ENCODE measurements at regions not wholly inside any gene's neighbourhood (a gene's known extent, or its start where the extent isn't known, plus 50 kb on each side); places are given as distances from the start of the nearest gene placed in this dataset.

DNA sequence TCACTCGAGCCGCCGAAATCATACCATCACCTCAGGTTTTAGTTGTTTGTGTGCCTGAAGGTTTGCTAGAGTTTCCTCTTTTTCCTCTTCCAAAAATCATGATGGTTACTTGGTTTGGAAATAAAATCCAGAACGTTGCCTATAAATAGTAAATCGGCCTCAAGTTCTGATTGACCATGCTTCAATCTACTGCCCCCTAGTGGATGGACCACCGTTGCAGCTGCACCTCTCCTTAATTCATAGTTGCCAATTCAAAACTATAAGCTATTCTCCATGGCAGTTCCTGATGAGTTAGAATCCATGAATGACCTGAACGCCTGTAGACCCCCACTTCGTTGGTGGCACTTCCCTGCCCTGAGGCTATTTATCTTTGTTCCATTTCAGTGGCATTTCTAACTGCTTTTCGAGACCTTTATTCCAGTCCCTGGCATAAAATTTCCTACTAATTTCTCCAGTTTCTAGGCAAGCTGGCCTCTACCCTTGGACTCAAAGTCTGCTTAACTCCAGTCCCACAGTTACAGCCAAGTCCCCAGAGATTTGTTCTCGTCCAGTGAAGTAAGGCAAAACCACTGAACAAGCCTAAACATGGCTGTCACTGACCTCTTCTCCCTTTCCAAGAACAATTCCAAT is 422.6 kb downstream of the EFNA5 start:
- Histone ChIP-seq H3K9me3 (ENCODE audit: control insufficient read depth in 2 of 2, low read length in 2 of 2) (no peaks in the 10 kb centered on the region), H3K27me3 (ENCODE audit: control insufficient read depth in 2 of 2, insufficient read depth in 2 of 2, low read length in 2 of 2) (no peaks in the 10 kb centered on the region), H3K4me3 (ENCODE audit: low read length in 2 of 2) (no peak overlapping the region), H3K36me3 (ENCODE audit: control insufficient read depth in 2 of 2, insufficient read depth in 2 of 2, low read length in 2 of 2) (no peaks in the 10 kb centered on the region), H3K9ac (ENCODE audit: low read depth in 1 of 2, low read length in 2 of 2) (no peak overlapping the region), H3K4me1 (ENCODE audit: control insufficient read depth in 2 of 2, insufficient read depth in 2 of 2, low read length in 2 of 2) (no peaks in the 10 kb centered on the region), H3K27ac (ENCODE audit: low read depth in 2 of 2, low read length in 2 of 2) (no peak overlapping the region)

DNA sequence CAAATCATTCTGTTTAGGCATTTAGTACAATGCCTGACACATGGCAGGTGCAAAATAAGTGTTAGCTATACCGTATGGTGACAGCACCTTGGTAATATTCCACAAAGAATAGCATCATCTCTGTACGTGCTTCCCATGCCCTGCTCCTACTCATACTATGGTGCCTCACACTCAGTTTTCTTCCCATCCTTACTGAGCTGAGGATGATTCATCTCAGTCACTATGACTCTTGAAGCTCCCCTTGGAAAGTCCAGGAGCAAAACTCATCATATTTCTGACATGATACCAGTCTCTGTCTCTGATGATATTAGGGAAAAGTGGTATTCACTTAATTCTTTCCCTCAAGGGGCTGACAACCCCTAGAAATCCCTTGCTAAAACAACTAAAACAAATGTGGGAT is 423.3 kb downstream of the EFNA5 start:
- H3K36me3 ChIP-seq (ENCODE audit: control insufficient read depth in 2 of 2, insufficient read depth in 2 of 2, low read length in 2 of 2) = no peaks in the 10 kb centered on the region
- no peaks in the 10 kb centered on the region for H3K27me3 ChIP-seq (ENCODE audit: control insufficient read depth in 2 of 2, insufficient read depth in 2 of 2, low read length in 2 of 2)
- no peak overlapping the region for H3K27ac ChIP-seq (ENCODE audit: low read depth in 2 of 2, low read length in 2 of 2)

DNA sequence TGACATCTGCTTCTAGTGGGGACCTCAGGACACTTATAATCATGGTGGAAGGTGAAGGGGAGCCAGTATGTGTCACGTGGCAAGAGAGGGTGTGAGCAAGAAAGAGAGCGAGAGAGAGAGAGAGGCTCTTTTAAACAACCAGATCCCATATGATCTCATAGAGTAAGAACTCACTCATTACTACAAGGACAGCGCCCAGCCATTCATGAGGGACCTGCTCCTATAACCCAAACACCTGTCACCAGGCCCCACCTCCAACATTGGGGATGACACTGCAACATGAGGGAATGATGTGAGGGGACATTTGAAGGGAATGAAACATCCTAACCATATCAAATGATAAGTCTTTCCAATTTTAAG is 427.5 kb downstream of the EFNA5 start:
- no peak overlapping the region for H3K9ac ChIP-seq (ENCODE audit: low read depth in 1 of 2, low read length in 2 of 2)
- no peaks in the 10 kb centered on the region for H3K36me3 ChIP-seq (ENCODE audit: control insufficient read depth in 2 of 2, insufficient read depth in 2 of 2, low read length in 2 of 2)

More for the DNA sequence above, 423.3 kb downstream of the EFNA5 start:
- Histone ChIP-seq H3K9ac (ENCODE audit: low read depth in 1 of 2, low read length in 2 of 2) (no peak overlapping the region), H3K4me1 (ENCODE audit: control insufficient read depth in 2 of 2, insufficient read depth in 2 of 2, low read length in 2 of 2) (no peaks in the 10 kb centered on the region), H3K4me3 (ENCODE audit: low read length in 2 of 2) (no peak overlapping the region), H3K9me3 (ENCODE audit: control insufficient read depth in 2 of 2, low read length in 2 of 2) (no peaks in the 10 kb centered on the region)

DNA sequence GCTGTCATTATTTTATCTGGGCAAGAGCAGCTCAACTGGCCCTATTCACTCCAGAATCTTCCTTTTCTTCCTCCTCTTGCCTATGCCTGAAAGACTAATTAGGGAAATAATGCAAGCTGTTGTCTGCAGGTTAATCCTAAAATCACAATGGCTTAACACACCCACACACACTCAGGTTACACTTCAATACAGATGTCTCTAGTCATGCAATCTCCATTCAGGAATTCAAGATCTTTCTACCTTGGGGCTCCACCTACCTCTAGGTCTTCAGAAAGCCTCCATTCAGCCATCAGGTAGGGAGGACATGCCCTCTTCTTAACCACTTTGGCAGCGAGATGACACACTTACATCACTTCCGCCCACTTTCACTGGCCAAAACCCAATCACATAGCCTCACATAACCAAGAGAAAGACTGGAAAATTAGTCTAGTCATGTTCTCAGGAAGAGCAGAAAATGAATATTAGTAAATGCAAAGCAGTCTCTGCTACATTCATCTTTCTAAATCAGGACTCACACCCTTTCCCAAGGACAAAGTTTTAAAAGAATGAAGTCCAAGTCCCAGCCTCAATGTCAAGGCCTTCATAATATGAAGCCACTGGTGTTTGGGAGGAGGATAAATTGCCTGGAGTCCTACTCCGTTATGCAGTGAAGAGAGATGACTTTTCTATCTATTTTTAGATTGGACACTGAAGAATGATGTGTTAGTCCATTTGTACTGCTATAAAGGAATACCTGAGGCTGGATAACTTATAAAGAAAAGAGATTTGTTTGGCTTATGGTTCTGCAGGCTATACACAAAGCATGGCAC is 428.1 kb downstream of the EFNA5 start:
- Histone ChIP-seq H3K27me3 (ENCODE audit: control insufficient read depth in 2 of 2, insufficient read depth in 2 of 2, low read length in 2 of 2) (no peaks in the 10 kb centered on the region), H3K9ac (ENCODE audit: low read depth in 1 of 2, low read length in 2 of 2) (no peak overlapping the region), H3K4me1 (ENCODE audit: control insufficient read depth in 2 of 2, insufficient read depth in 2 of 2, low read length in 2 of 2) (no peaks in the 10 kb centered on the region), H3K36me3 (ENCODE audit: control insufficient read depth in 2 of 2, insufficient read depth in 2 of 2, low read length in 2 of 2) (no peaks in the 10 kb centered on the region), H3K9me3 (ENCODE audit: control insufficient read depth in 2 of 2, low read length in 2 of 2) (no peaks in the 10 kb centered on the region), H3K27ac (ENCODE audit: low read depth in 2 of 2, low read length in 2 of 2) (no peak overlapping the region), H3K4me3 (ENCODE audit: low read length in 2 of 2) (no peak overlapping the region)

More for the DNA sequence above, 427.5 kb downstream of the EFNA5 start:
- Histone ChIP-seq H3K4me3 (ENCODE audit: low read length in 2 of 2) (no peak overlapping the region), H3K27me3 (ENCODE audit: control insufficient read depth in 2 of 2, insufficient read depth in 2 of 2, low read length in 2 of 2) (no peaks in the 10 kb centered on the region), H3K4me1 (ENCODE audit: control insufficient read depth in 2 of 2, insufficient read depth in 2 of 2, low read length in 2 of 2) (no peaks in the 10 kb centered on the region), H3K9me3 (ENCODE audit: control insufficient read depth in 2 of 2, low read length in 2 of 2) (no peaks in the 10 kb centered on the region), H3K27ac (ENCODE audit: low read depth in 2 of 2, low read length in 2 of 2) (no peak overlapping the region)

DNA sequence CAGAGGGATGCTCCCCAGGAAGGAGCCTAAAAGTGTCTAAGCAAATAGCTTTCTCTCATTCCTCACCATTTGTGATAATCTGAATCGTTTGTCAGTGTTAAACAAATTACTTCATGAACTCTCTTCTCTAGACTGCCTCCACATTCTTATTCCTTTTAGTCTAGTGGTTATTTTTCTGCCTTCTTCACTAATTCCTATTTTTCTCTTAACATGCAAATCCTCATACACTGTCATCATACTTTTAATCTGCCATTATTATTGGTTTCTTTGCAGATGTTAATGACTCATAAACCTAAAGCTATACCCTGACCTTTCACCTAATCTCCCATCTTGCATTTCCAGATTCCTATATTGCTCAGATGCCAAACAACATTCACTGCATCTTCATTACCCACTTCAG is 428.9 kb downstream of the EFNA5 start:
- Histone ChIP-seq H3K27me3 (ENCODE audit: control insufficient read depth in 2 of 2, insufficient read depth in 2 of 2, low read length in 2 of 2) (no peaks in the 10 kb centered on the region), H3K4me1 (ENCODE audit: control insufficient read depth in 2 of 2, insufficient read depth in 2 of 2, low read length in 2 of 2) (no peaks in the 10 kb centered on the region), H3K36me3 (ENCODE audit: control insufficient read depth in 2 of 2, insufficient read depth in 2 of 2, low read length in 2 of 2) (no peaks in the 10 kb centered on the region), H3K27ac (ENCODE audit: low read depth in 2 of 2, low read length in 2 of 2) (no peak overlapping the region), H3K9me3 (ENCODE audit: control insufficient read depth in 2 of 2, low read length in 2 of 2) (no peaks in the 10 kb centered on the region), H3K4me3 (ENCODE audit: low read length in 2 of 2) (no peak overlapping the region), H3K9ac (ENCODE audit: low read depth in 1 of 2, low read length in 2 of 2) (no peak overlapping the region)

DNA sequence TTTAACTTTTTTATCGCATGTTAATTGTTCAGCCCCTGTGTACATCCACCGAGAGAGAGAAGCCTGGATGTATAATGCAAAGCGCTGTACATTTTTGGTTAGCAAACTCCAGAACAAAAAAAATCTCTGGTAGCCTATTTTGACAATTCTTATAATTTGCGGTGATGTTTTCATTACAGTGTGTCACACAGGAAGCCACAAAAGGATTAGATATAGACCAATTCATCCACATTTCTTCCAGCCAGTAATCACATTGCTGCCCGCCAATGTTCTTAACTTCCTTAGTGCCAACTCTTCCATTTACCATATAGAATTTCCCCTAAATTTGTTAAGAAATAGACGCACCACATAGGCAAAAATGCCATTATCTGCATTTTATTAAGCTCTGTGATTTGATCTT is 435.6 kb downstream of the EFNA5 start:
- no peaks in the 10 kb centered on the region for H3K4me1 ChIP-seq (ENCODE audit: control insufficient read depth in 2 of 2, insufficient read depth in 2 of 2, low read length in 2 of 2)
- H3K27me3 ChIP-seq (ENCODE audit: control insufficient read depth in 2 of 2, insufficient read depth in 2 of 2, low read length in 2 of 2) = no peaks in the 10 kb centered on the region
- no peak overlapping the region for H3K4me3 ChIP-seq (ENCODE audit: low read length in 2 of 2)
- no peaks in the 10 kb centered on the region for H3K36me3 ChIP-seq (ENCODE audit: control insufficient read depth in 2 of 2, insufficient read depth in 2 of 2, low read length in 2 of 2)
- H3K9me3 ChIP-seq (ENCODE audit: control insufficient read depth in 2 of 2, low read length in 2 of 2) = no peaks in the 10 kb centered on the region
- H3K27ac ChIP-seq (ENCODE audit: low read depth in 2 of 2, low read length in 2 of 2) = no peak overlapping the region
- H3K9ac ChIP-seq (ENCODE audit: low read depth in 1 of 2, low read length in 2 of 2) = no peak overlapping the region

DNA sequence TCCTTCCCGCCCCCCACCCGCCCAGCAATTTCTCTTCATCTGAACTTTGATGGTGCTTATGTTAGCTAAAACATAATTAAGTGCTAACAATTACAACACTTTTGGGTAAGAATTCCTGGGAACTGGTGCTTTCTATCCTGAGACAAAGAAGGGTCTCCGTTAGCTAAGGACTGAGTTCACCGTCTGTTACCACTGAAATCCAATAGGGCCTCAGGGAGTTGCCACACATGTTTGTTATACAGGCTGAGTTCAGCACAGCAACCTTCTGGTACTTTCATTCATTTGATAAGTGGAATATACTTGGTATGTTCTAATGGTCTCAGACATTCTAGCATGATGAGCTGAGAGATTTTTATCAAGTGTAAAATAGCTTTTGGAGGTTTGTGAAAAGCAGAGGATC is 437.9 kb downstream of the EFNA5 start:
- H3K9ac ChIP-seq (ENCODE audit: low read depth in 1 of 2, low read length in 2 of 2) = no peak overlapping the region
- no peak overlapping the region for H3K27ac ChIP-seq (ENCODE audit: low read depth in 2 of 2, low read length in 2 of 2)
- H3K36me3 ChIP-seq (ENCODE audit: control insufficient read depth in 2 of 2, insufficient read depth in 2 of 2, low read length in 2 of 2) = no peaks in the 10 kb centered on the region
- H3K4me1 ChIP-seq (ENCODE audit: control insufficient read depth in 2 of 2, insufficient read depth in 2 of 2, low read length in 2 of 2) = no peaks in the 10 kb centered on the region
- H3K9me3 ChIP-seq (ENCODE audit: control insufficient read depth in 2 of 2, low read length in 2 of 2) = no peaks in the 10 kb centered on the region
- H3K27me3 ChIP-seq (ENCODE audit: control insufficient read depth in 2 of 2, insufficient read depth in 2 of 2, low read length in 2 of 2) = no peaks in the 10 kb centered on the region
- no peak overlapping the region for H3K4me3 ChIP-seq (ENCODE audit: low read length in 2 of 2)

DNA sequence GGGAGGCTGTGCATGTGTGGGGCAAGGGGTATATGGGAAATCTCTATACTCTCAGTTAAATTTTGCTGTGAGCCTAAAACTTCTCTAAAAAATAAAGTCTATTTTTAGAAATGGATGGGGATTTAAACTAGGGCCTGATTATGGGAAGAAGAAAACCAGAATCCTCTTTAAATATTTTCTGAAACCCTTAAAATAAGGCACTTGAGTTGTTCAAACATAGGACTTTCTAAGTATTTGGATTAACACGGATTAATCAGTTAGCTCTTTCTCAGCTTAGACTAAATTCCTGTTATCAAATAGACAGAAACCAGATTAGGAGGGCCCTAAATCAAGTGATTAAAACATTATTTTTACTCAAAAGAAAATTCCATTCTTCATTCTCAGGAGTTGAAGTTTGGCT is 438.4 kb downstream of the EFNA5 start:
- Histone ChIP-seq H3K27me3 (ENCODE audit: control insufficient read depth in 2 of 2, insufficient read depth in 2 of 2, low read length in 2 of 2) (no peaks in the 10 kb centered on the region), H3K4me3 (ENCODE audit: low read length in 2 of 2) (no peak overlapping the region), H3K9ac (ENCODE audit: low read depth in 1 of 2, low read length in 2 of 2) (no peak overlapping the region), H3K36me3 (ENCODE audit: control insufficient read depth in 2 of 2, insufficient read depth in 2 of 2, low read length in 2 of 2) (no peaks in the 10 kb centered on the region), H3K4me1 (ENCODE audit: control insufficient read depth in 2 of 2, insufficient read depth in 2 of 2, low read length in 2 of 2) (no peaks in the 10 kb centered on the region), H3K27ac (ENCODE audit: low read depth in 2 of 2, low read length in 2 of 2) (no peak overlapping the region), H3K9me3 (ENCODE audit: control insufficient read depth in 2 of 2, low read length in 2 of 2) (no peaks in the 10 kb centered on the region)

DNA sequence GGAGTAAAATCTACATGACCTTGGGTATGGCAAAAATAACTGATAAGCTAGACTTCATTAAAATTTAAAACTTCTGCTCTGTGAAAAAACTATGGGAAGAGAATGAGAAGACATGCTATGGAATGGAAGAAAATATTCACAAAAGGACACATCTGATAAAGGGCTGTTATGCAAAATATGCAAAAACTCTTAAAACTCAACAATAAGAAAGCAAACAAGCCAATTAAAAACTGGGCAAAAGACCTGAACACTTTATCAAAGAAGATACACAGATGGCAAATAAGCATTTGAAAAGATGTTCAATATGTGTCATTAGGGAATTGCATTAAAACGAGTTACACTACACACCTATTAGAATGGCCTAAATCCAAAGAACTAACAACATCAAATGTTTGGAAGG is 439.5 kb downstream of the EFNA5 start:
- Histone ChIP-seq H3K36me3 (ENCODE audit: control insufficient read depth in 2 of 2, insufficient read depth in 2 of 2, low read length in 2 of 2) (no peaks in the 10 kb centered on the region), H3K9ac (ENCODE audit: low read depth in 1 of 2, low read length in 2 of 2) (no peak overlapping the region), H3K4me3 (ENCODE audit: low read length in 2 of 2) (no peak overlapping the region), H3K27me3 (ENCODE audit: control insufficient read depth in 2 of 2, insufficient read depth in 2 of 2, low read length in 2 of 2) (no peaks in the 10 kb centered on the region), H3K4me1 (ENCODE audit: control insufficient read depth in 2 of 2, insufficient read depth in 2 of 2, low read length in 2 of 2) (no peaks in the 10 kb centered on the region), H3K9me3 (ENCODE audit: control insufficient read depth in 2 of 2, low read length in 2 of 2) (no peaks in the 10 kb centered on the region), H3K27ac (ENCODE audit: low read depth in 2 of 2, low read length in 2 of 2) (no peak overlapping the region)

DNA sequence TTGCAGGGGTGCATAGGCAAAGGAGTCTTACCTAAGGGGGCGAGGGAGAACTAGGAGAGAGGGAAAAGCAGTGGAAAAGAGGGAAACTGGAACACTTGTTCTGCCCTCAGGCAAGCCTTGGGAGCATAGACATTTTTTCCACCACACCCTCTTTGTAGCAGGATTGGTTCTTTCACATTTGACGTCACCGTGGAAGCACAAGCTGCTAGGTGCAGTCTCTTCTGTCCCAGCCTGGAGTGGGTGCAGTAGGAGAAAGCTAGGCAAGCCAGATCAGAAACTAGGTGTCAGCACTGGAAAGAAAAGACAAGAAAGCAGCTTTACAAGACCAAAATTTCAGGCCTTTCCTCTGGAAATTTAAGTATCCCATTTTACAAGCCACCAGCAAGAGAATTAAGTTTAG is 440.4 kb downstream of the EFNA5 start:
- Histone ChIP-seq H3K4me1 (ENCODE audit: control insufficient read depth in 2 of 2, insufficient read depth in 2 of 2, low read length in 2 of 2) (no peaks in the 10 kb centered on the region), H3K9ac (ENCODE audit: low read depth in 1 of 2, low read length in 2 of 2) (no peak overlapping the region), H3K27me3 (ENCODE audit: control insufficient read depth in 2 of 2, insufficient read depth in 2 of 2, low read length in 2 of 2) (no peaks in the 10 kb centered on the region), H3K27ac (ENCODE audit: low read depth in 2 of 2, low read length in 2 of 2) (no peak overlapping the region), H3K36me3 (ENCODE audit: control insufficient read depth in 2 of 2, insufficient read depth in 2 of 2, low read length in 2 of 2) (no peaks in the 10 kb centered on the region), H3K4me3 (ENCODE audit: low read length in 2 of 2) (no peak overlapping the region), H3K9me3 (ENCODE audit: control insufficient read depth in 2 of 2, low read length in 2 of 2) (no peaks in the 10 kb centered on the region)
